Glutamatergic neuron (in vitro differentiated cells): ENCODE measurements at regions not wholly inside any gene's neighbourhood (a gene's known extent, or its start where the extent isn't known, plus 50 kb on each side); places are given as distances from the start of the nearest gene placed in this dataset.

Experiments used
- DNase-seq: peaks from one replicate; pipeline ENCODE4 v3.0.0; 2022
- H3K27ac Mint-ChIP-seq: one replicate; pipeline ENCODE4 v1.8.0; 2020; ENCODE audit warnings: mild to moderate bottlenecking, mixed read lengths, inconsistent platforms; ENCODE audit not compliant: unreplicated experiment
- H3K27me3 Mint-ChIP-seq: one replicate; pipeline ENCODE4 v1.8.0; 2020; ENCODE audit warnings: mild to moderate bottlenecking, moderate library complexity, mixed read lengths, inconsistent platforms; ENCODE audit not compliant: unreplicated experiment
- H3K36me3 Mint-ChIP-seq: one replicate; pipeline ENCODE4 v1.8.0; 2020; ENCODE audit warnings: mild to moderate bottlenecking, mixed read lengths, inconsistent platforms; ENCODE audit not compliant: unreplicated experiment
- H3K4me1 Mint-ChIP-seq: one replicate; pipeline ENCODE4 v1.8.0; 2020; ENCODE audit warnings: mild to moderate bottlenecking, low read depth, mixed read lengths, inconsistent platforms; ENCODE audit not compliant: unreplicated experiment
- H3K4me3 Mint-ChIP-seq: one replicate; pipeline ENCODE4 v1.8.0; 2020; ENCODE audit warnings: mild to moderate bottlenecking, mixed read lengths, inconsistent platforms; ENCODE audit not compliant: unreplicated experiment
- H3K9me3 Mint-ChIP-seq: one replicate; pipeline ENCODE4 v1.8.0; 2020; ENCODE audit warnings: mild to moderate bottlenecking, moderate library complexity, mixed read lengths, inconsistent platforms; ENCODE audit not compliant: unreplicated experiment
- TF ChIP-seq, protein P1 (sequence below): fragments of 200-600 bp; sonication (generic); IDR thresholded peaks from one replicate; pipeline ENCODE4 v1.5.0; 2021; ENCODE audit not compliant: partially characterized antibody, unreplicated experiment

DNA sequence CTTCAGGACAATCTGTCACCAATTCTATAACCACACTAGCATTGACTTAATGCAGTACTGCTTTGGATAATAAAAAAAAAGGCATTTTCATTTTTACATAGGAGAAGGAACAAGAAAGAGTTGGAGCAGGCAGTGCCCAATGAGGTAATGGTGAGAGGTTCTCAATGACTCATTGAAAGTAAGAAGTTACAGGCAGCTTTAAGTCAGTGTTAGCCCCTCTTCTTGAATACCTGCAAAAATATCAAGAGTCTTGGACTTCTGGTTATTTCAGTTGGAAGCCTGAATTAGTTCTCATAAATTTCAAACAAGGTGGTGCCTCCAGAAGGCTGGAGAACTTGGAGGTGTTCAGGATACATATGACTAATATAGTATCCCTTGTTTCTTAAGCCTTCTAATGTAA lies 422.5 kb downstream of the HTR7 start:
- Mint-ChIP-seq H3K27ac (no peak overlapping the region), H3K4me1 (no peaks in the 10 kb centered on the region), H3K9me3 (peaks cover 1% of the 10 kb centered on the region), H3K36me3 (no peaks in the 10 kb centered on the region), H3K27me3 (no peaks in the 10 kb centered on the region), H3K4me3 (no peak overlapping the region)
- TF ChIP-seq, protein P1, sequence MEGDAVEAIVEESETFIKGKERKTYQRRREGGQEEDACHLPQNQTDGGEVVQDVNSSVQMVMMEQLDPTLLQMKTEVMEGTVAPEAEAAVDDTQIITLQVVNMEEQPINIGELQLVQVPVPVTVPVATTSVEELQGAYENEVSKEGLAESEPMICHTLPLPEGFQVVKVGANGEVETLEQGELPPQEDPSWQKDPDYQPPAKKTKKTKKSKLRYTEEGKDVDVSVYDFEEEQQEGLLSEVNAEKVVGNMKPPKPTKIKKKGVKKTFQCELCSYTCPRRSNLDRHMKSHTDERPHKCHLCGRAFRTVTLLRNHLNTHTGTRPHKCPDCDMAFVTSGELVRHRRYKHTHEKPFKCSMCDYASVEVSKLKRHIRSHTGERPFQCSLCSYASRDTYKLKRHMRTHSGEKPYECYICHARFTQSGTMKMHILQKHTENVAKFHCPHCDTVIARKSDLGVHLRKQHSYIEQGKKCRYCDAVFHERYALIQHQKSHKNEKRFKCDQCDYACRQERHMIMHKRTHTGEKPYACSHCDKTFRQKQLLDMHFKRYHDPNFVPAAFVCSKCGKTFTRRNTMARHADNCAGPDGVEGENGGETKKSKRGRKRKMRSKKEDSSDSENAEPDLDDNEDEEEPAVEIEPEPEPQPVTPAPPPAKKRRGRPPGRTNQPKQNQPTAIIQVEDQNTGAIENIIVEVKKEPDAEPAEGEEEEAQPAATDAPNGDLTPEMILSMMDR = no peak
- no peak for DNase-seq

DNA sequence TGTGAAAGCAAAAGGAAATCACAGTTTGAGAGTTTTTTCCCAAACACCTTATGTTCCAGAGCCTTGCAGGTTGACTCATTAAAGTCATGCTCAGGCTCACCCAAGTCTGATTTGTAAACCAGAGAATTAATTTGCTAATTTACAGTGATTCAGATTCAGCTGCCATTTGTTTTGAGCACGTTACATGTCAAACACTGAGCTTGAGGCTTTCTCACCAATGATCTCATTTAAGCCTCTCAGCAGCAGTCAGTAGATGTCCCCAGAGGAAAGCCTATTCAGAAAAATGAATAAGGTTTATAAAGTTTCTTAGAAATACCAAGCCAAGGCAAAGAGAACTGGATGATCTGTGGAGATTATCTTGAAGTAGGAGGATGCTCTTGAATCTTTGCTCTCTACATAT lies 420.4 kb downstream of the HTR7 start:
- no peak overlapping the region for H3K27ac Mint-ChIP-seq
- DNase-seq = no peak
- no peak overlapping the region for H3K4me3 Mint-ChIP-seq
- peaks cover 2% of the 10 kb centered on the region for H3K9me3 Mint-ChIP-seq
- no peaks in the 10 kb centered on the region for H3K27me3 Mint-ChIP-seq
- TF ChIP-seq, protein P1 = no peak
- no peaks in the 10 kb centered on the region for H3K4me1 Mint-ChIP-seq
- H3K36me3 Mint-ChIP-seq = peaks cover 12% of the 10 kb centered on the region

DNA sequence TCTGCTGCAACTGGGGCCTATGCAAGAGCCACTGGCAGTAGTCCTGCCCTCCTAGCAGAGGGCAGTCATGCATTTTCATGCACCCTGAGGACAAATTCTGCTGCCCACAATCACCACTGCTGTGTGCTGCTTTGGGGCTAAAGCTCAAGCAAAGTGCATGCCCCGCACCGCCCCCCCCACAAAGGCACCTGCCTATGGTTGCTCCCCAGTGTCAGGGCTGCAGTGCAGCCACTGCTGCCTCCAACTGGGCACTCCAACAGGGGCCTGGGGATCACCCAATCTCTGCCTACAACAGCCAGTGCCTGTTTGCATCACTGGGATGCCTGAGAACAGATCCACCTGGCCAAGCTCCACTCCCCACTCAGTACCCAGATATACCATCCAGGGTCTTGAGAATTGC lies 417.0 kb downstream of the HTR7 start:
- Mint-ChIP-seq H3K27ac (no peak overlapping the region), H3K27me3 (no peaks in the 10 kb centered on the region), H3K4me1 (no peaks in the 10 kb centered on the region), H3K4me3 (no peak overlapping the region), H3K9me3 (peaks cover 2% of the 10 kb centered on the region), H3K36me3 (peaks cover 23% of the 10 kb centered on the region)
- TF ChIP-seq, protein P1 = no peak
- DNase-seq = no peak

DNA sequence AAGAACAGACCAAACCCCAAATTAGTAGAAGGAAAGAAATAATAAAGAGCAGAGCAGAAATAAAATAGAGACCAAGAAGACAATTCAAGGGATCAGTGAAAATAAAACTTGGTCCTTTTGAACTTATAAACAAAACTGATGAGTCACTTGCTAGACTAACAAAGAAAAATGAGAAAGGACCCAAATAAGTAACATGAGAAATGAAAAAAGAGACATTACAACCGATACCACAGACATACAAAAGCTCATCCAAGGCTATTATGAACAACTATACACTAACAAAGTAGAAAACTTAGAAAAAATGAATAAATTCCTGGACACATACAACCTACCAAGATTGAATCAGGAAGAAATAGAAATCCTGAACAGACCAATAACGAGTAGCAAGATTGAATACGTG lies 414.5 kb downstream of the HTR7 start:
- Mint-ChIP-seq H3K36me3 (peaks cover 23% of the 10 kb centered on the region), H3K27me3 (no peaks in the 10 kb centered on the region), H3K9me3 (peaks cover 2% of the 10 kb centered on the region), H3K4me1 (no peaks in the 10 kb centered on the region), H3K4me3 (no peak overlapping the region), H3K27ac (no peak overlapping the region)
- TF ChIP-seq, protein P1 = no peak
- no peak for DNase-seq

DNA sequence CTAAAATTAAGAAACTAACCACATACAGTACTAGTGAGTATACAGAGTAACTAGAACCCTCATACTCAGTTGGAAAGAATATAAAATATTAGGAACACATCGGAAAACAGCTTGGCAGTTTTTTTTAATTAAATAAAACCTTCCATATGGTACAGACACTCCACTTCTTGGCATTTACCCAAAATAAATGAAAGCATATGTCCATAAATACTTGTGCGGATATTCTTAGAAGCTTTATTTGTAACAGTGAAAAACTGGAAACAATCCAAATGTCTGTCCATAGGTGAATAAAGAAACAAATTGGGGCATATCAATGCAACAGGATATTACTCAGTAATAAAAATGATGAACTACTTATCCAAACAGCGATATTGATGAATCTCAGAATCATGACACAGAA lies 410.0 kb downstream of the HTR7 start:
- DNase-seq = no peak
- no peaks in the 10 kb centered on the region for H3K27me3 Mint-ChIP-seq
- TF ChIP-seq, protein P1 = no peak
- peaks cover 8% of the 10 kb centered on the region for H3K36me3 Mint-ChIP-seq
- H3K9me3 Mint-ChIP-seq = no peaks in the 10 kb centered on the region
- no peak overlapping the region for H3K4me3 Mint-ChIP-seq
- H3K4me1 Mint-ChIP-seq = no peaks in the 10 kb centered on the region
- no peak overlapping the region for H3K27ac Mint-ChIP-seq
